GM04504 (cell line): ENCODE measurements at regions not wholly inside any gene's neighbourhood (a gene's known extent, or its start where the extent isn't known, plus 50 kb on each side); places are given as distances from the start of the nearest gene placed in this dataset.
"Not testable (repeated sequence)": the region's sequence is repeated elsewhere in the genome, so short reads cannot be mapped to it uniquely, and the experiment has no call there.

Experiments
- DNase-seq: peaks from one replicate; pipeline ENCODE4 v3.0.0-alpha.2; 2012; ENCODE audit warnings: low read depth

- not testable (repeated sequence) for DNase-seq
Measured at GRCh38 chr9:97248252-97248651, 59.2 kb upstream of the CCDC180 start.

DNA sequence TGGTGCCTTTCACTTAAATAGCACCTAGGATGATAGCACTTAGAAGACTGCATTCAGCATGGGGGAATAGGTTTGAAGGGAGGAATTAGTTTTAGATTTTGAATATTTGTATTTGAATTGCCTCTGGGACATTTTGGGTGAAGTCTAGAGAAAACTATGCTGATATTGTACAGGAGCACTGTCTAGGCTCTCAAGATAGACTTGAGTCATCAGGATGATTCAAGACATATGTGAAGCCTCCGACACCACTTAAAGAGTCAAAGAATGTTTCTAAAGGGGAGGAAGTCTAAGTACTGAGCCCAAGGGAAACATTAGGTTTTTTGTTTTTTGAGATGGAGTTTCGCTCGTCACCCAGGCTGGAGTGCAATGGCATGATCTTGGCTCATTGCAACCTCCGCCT lies 63.9 kb upstream of the CCDC180 start:
- no peak for DNase-seq

DNA sequence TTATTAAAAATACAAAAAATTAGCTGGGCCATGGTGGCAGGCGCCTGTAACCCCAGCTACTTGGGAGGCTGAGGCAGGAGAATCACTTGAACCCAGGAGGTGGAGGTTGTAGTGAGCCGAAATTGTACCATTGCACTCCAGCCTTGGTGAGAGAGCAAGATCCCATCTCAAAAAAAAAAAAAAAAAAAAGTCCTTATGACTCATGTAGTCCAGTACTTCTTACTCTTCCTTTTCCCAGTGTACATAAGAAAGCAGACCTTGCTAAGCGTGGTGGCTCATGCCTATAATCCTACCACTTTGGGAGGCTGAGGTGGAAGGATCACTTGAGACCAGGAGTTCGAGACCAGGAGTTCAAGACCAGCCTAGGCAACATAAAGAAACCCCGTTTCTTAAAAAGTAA lies 66.0 kb upstream of the CCDC180 start:
- DNase-seq = not testable (repeated sequence)

DNA sequence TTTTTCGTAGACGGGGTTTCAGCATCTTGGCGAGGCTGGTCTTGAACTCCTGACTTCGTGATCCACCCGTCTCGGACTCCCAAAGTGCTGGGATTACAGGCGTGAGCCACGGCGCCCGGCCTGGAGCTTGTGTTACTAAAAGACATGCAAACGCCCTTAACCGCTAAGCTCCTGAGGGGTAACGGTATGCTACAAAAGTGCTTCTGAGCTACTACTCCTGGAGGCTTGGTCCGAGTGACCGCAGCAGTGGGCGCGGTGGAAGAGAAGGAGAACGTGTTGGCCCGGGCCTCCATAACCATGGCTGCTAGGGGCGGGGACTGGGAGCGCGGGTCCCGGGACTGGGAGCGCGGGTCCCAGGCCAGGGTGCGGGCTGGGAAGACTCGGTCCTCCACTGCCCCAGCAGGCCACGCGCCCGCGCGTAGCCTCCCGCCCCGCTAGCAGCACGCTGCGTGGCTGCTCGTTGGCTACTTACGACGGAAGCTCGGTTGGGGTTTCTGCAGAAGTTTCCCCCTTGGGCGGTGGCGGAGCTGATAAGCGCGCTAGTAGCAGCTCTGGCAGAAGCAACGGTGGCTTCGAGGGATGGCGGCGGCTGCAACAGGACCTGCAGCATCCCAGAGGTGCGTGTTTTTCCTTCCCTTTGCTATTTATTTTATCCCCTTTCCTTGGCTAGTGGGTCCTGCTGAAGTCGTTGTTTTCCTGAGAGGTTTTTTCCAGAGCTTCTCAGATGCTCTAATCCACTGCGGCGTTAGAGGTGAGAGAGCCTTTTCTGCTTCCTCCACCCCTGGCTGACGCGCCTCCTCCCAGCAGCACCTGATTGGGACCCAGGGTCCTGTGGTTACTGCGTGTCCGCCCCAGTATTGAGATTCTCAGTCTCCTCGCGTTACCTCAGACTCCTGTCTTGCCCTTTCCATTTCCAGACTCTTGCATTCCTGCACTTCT lies 69.2 kb upstream of the CCDC180 start:
- no peak for DNase-seq

GRCh38 chr9:97237311-97237786 lies 70.1 kb upstream of the CCDC180 start:
- DNase-seq = no peak

- DNase-seq = not testable (repeated sequence)
Measured at GRCh38 chr9:97233009-97233400, 74.5 kb upstream of the CCDC180 start.

DNA sequence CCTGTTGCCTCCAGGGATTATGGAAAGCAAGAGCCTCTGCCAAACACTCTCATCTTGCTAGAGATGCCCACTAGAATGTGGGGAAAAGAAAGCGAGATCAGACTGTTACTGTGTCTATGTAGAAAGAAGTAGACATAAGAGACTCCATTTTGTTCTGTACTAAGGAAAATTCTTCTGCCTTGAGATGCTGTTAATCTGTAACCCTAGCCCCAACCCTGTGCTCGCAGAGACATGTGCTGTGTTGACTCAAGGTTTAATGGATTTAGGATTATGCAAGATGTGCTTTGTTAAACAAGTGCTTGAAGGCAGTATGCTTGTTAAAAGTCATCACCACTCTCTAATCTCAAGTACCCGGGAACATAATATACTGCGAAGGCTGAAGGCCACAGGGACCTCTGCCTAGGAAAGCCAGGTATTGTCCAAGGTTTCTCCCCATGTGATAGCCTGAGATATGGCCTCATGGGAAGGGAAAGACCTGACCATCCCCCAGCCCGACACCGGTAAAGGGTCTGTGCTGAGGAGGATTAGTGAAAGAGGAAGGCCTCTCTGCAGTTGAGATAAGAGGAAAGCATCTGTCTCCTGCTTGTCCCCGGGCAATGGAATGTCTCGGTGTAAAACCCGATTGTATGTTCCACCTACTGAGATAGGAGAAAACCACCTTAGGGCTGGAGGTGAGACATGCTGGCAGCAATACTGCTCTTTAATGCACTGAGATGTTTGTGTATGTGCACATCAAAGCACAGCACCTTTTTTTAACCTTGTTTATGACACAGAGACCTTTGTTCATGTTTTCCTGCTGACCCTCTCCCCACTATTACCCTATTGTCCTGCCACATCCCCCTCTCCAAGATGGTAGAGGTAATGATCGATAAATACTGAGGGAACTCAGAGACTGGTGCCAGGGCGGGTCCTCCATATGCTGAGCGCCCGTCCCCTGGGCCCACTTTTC lies 75.1 kb upstream of the CCDC180 start:
- not testable (repeated sequence) for DNase-seq

DNA sequence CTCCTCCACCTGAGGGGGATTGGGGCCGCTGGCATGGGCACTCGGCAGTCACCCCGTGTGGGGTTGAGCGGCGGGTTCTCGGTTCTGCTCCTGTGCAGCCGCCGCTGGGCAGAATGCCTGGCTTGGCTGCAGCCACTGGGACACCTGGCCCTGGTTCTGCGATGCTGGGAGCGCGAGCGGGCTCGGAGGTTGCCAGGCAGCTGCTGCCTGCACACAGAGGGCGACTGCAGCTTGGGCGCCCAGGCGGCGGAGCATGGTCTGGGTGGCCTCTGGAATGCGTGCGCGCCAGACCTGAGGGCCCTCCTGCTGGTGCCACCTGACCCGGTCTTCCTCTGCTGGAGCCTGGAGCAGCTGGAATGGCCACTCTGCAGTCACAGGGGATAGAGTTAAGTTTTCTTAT lies 85.1 kb upstream of the CCDC180 start:
- not testable (repeated sequence) for DNase-seq

DNA sequence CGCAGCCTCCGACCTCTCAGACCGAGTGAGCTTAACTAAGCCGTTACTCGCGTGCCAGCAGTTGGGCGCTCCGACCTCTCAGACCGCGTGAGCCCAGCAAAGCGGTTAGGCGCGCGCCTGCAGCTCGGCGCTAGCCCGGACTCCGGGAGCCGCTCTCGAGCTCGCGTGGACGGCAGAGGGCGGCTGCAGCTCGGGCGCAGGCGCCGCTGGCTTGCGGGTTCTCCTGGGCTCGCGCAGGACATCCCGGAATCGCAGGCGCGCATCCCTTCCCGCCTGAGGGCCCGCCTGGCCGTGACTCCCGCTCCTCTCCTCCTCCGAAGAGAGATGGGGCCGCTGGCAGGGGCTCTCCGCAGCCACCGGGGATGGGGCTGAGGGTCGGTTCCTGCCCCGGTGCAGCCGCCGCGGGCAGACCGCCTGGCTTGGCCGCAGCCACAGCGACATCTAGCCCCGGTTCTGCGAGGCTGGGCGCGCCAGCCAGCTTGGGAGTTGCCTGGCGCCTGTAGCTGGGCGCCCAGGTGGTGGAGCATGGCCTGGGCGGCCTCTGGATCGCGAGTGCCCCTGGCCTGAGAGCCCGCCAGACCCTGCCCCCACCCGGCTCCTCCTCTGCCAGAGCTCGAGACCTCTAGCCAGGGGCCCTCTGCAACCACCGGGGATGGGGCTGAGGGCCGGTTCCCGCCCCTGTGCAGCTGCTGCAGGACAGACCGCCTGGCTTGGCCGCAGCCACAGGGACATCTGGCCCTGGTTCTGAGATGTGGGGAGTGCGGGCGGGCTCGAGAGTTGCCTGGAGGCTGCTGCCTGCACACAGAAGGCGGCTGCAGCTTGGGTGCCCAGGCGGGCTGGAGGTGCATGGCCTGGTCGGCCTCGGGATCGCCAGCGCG lies 85.7 kb upstream of the CCDC180 start:
- DNase-seq = not testable (repeated sequence)

DNA sequence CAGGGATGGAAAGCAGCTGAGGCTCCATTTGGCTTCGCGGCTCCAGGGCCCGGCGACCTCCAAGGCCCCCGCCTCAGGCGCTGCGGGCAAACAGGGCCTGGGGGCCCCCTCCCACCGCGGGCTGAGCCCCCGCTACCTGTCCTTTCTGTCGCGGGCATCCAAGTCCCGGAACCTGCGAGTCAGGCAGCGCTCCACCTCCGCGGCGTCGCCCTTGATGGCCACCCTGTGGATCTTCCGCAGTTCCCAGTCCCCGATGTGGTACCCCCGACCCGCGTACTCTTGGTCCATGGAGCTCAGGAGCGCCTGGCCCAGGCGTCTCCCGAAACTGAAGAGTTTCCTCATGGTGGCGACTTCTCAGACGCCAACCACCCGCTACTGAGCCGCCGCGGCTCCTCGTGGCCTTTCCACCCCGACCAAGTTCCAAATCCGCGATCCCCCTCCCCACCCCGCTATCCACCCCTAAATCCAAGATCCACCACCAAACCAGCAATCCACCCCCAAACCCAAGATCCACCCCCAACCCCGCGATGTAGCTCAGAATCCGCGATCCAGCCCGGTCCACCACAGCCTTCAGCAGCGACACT lies 86.5 kb upstream of the CCDC180 start:
- DNase-seq = no peak

DNA sequence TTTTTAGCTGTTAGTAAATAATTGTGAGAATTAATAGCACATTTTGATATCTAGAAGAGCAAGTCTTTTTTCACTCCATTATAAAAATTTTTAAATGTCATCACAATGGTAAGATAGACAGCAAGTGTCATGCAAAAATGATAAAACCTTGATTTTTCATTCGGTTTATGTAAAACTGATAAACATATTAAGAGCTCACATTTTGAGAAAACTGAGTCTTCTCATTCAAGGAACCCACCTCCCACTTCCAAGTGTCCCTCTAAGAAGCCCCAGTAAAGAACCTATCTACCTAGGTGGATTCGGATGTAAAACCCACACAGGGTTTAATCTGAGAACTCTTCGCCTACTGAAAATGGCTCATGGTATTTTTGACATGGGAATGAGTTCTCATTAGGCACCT lies 87.1 kb upstream of the CCDC180 start:
- not testable (repeated sequence) for DNase-seq

DNA sequence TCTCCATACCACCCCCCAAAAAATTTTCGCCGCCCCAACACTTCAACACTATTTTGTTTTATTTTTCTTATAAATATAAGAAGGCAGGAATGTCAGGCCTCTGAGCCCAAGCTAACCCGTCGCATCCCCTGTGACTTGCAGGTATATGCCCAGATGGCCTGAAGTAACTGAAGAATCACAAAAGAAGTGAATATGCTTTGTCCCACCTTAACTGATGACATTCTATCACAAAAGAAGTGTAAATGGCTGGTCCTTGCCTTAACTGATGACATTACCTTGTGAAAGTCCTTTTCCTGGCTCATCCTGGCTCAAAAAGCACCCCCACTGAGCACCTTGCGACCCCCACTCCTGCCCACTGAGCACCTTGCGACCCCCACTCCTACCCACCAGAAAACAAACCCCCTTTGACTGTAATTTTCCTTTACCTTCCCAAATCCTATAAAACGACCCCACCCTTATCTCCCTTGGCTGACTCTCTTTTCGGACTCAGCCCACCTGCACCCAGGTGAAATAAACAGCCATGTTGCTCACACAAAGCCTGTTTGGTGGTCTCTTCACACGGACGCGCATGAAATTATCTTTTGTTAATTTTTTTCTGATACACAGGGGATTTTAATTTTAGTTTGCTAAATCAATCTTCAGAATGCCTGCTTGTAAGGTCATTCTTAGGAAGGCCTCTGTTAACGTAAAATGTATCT lies 87.9 kb upstream of the CCDC180 start:
- not testable (repeated sequence) for DNase-seq

DNA sequence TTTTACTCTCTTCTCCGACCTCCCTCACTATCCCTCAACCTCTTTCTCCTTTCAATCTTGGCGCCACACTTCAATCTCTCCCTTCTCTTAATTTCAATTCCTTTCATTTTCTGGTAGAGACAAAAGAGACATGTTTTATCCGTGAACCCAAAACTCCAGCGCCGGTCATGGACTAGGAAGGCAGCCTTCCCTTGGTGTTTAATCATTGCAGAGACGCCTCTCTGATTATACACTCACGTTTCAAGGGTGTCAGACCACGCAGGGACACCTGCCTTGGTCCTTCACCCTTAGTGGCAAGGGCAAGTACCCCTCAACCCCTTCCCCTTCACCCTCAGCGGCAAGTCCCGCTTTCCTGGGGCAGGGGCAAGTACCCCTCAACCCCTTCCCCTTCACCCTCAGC lies 92.3 kb upstream of the CCDC180 start:
- not testable (repeated sequence) for DNase-seq

- DNase-seq = not testable (repeated sequence)
Measured at GRCh38 chr9:97214556-97214955, 92.9 kb upstream of the CCDC180 start.

- DNase-seq = not testable (repeated sequence)
Measured at GRCh38 chr9:97199683-97200082, 107.8 kb upstream of the CCDC180 start.

- DNase-seq = not testable (repeated sequence)
Measured at GRCh38 chr9:97193767-97194166, 113.7 kb upstream of the CCDC180 start.

DNA sequence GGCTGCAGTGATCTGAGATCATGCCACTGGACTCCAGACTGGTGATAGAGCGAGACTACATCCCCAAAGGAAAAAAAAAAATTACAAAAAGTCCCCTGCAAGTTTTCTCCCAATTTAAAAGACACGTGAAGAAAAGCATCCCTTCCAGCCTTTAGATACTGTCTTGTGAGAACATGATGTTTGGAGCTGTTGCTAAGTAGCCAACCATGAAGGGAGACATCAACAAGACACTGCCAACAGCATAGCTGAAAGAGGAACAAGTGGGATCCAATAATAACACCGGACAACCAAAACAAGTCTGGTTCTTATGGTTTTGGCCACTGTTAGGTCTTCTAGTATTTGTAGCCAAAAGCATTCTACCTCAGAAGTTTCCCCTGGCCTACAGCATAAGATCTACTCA lies 118.9 kb upstream of the CCDC180 start:
- DNase-seq = no peak

DNA sequence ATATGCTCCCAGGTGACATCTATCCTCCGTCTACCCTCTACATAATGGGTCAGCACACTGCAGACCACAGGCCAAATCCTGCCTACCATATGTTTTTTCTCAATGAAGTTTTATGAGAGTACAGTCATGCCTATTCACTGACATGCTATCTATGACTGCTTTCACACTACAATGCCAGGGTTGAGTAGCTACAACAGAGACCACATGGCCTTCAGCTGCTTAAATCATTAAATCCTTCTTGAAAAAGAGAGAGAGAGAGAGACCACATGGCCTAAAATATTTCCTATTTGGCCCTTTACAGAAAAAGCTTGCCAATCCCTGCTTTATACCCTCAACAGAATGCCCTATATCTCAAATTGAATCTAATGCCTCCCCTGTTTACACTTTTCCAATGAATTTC lies 119.8 kb upstream of the CCDC180 start:
- not testable (repeated sequence) for DNase-seq

- no peak for DNase-seq
Measured at GRCh38 chr9:97186493-97186892, 121.0 kb upstream of the CCDC180 start.

DNA sequence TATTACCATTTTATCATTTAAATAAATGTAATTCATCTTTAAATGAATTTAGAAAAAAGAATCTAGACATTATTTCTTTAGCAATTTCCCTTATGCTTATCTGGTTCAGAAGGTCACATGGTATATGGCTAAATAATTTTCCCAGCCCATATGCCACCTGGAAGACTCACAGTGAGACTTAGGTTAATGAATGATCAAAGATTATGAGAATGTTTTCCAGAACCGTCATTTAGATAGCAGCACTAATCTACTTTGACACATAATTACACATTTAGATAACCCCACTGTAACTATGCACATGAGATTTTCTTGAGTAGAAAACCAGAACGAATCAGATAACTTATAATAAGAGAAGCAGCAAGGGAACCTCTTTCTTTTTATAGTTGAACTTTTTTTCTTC lies 124.9 kb upstream of the CCDC180 start:
- DNase-seq = not testable (repeated sequence)
